Right renal pelvis (tissue), 4 donors: ENCODE measurements at regions not wholly inside any gene's neighbourhood (a gene's known extent, or its start where the extent isn't known, plus 50 kb on each side); places are given as distances from the start of the nearest gene placed in this dataset.
A peak's percentile ranks its signal among the peaks of the same experiment; 100 is the strongest.
"Not testable (repeated sequence)": the region's sequence is repeated elsewhere in the genome, so short reads cannot be mapped to it uniquely, and the experiment has no call there.

Experiments used
- DNase-seq, 4 donors: peaks; one replicate each; pipeline ENCODE4 v3.0.0-alpha.2; 2013; ENCODE audit warnings: low read depth in 4 of 4, low spot score in 3 of 4, missing footprints in 1 of 4

GRCh38 chr21:36246080-36246631 is 73.8 kb upstream of the MORC3 start:
- peak in 3 of 4 donors; percentile 3 to 20 (median 12) for DNase-seq

- no peak for DNase-seq
Observed at GRCh38 chr21:36247316-36248010, 72.5 kb upstream of the MORC3 start.

- no peak for DNase-seq
Observed at GRCh38 chr21:36249576-36250422, 70.2 kb upstream of the MORC3 start.

- no peak for DNase-seq
Observed at GRCh38 chr21:36250423-36251075, 69.4 kb upstream of the MORC3 start.

- no peak for DNase-seq
Observed at GRCh38 chr21:36254106-36254941, 65.7 kb upstream of the MORC3 start.

GRCh38 chr21:36255663-36256062 is 64.3 kb upstream of the MORC3 start:
- DNase-seq = no peak

GRCh38 chr21:36257657-36258056 is 62.3 kb upstream of the MORC3 start:
- DNase-seq = no peak

- peak; percentile 58 to 72 (median 67) for DNase-seq
Observed at GRCh38 chr21:36260030-36260787, 59.8 kb upstream of the MORC3 start.

- DNase-seq = no peak
Observed at GRCh38 chr21:36260802-36261201, 59.2 kb upstream of the MORC3 start.

GRCh38 chr21:36261459-36261858 is 58.5 kb upstream of the MORC3 start:
- DNase-seq = no peak

- DNase-seq = no peak
Observed at GRCh38 chr21:36263797-36264196, 56.2 kb upstream of the MORC3 start.

GRCh38 chr21:36265431-36265830 is 54.6 kb upstream of the MORC3 start:
- no peak for DNase-seq

- DNase-seq = not testable (repeated sequence)
Observed at GRCh38 chr21:36267828-36268227, 52.2 kb upstream of the MORC3 start.

- DNase-seq = not testable (repeated sequence)
Observed at GRCh38 chr21:36268264-36268663, 51.7 kb upstream of the MORC3 start.
